HEK293T (cell line): ENCODE measurements at regions not wholly inside any gene's neighbourhood (a gene's known extent, or its start where the extent isn't known, plus 50 kb on each side); places are given as distances from the start of the nearest gene placed in this dataset.

ENCODE experiments used
- CTCF ChIA-PET: fragments of 350-600 bp; formaldehyde crosslinking; extraction: SDS; loops from one replicate; lab custom pipeline; 2021; ENCODE audit warnings: antibody characterized with exemption, inconsistent platforms; lab: Yijun Ruan, JAX
- POLR2A ChIA-PET: fragments of 350-600 bp; formaldehyde crosslinking; extraction: SDS; loops from one replicate; lab custom pipeline; 2020; ENCODE audit warnings: antibody characterized with exemption, inconsistent platforms; lab: Yijun Ruan, JAX
- DNase-seq: peaks from one replicate; pipeline ENCODE4 v3.0.0; 2012; ENCODE audit warnings: mixed read lengths; ENCODE audit errors: extremely low spot score
- ARNT ChIP-seq: fragments of 450-650 bp; IDR thresholded peaks from 2 replicates; pipeline ENCODE4 v1.6.1; 2017; ENCODE audit warnings: mild to moderate bottlenecking
- BHLHE40 ChIP-seq: fragments of 450-650 bp; IDR thresholded peaks from 2 replicates; pipeline ENCODE4 v1.6.1; 2016; ENCODE audit warnings: mild to moderate bottlenecking, moderate library complexity, borderline replicate concordance
- CTBP1 ChIP-seq: fragments of 450-650 bp; IDR thresholded peaks from 2 replicates; pipeline ENCODE4 v1.6.1; 2016; ENCODE audit warnings: borderline replicate concordance
- ELF4 ChIP-seq: fragments of 450-650 bp; IDR thresholded peaks from 2 replicates; pipeline ENCODE4 v1.6.1; 2017; ENCODE audit warnings: antibody characterized with exemption
- FOXA1 ChIP-seq: fragments of 450-650 bp; IDR thresholded peaks from 2 replicates; pipeline ENCODE4 v1.6.1; 2016; ENCODE audit warnings: mild to moderate bottlenecking
- FOXK2 ChIP-seq: fragments of 450-650 bp; IDR thresholded peaks from 2 replicates; pipeline ENCODE4 v1.6.1; 2016; ENCODE audit warnings: mild to moderate bottlenecking
- FOXM1 ChIP-seq: fragments of 450-650 bp; IDR thresholded peaks from 2 replicates; pipeline ENCODE4 v1.6.1; 2017; ENCODE audit warnings: mild to moderate bottlenecking, borderline replicate concordance
- HDGF ChIP-seq: fragments of 450-650 bp; IDR thresholded peaks from 2 replicates; pipeline ENCODE4 v1.6.1; 2017; ENCODE audit warnings: antibody characterized with exemption, borderline replicate concordance
- L3MBTL2 ChIP-seq: fragments of 450-650 bp; conservative IDR thresholded peaks from 2 replicates; pipeline ENCODE4 v1.6.1; 2016; ENCODE audit warnings: mild to moderate bottlenecking
- LEF1 ChIP-seq: fragments of 450-650 bp; IDR thresholded peaks from 2 replicates; pipeline ENCODE4 v1.6.1; 2017; ENCODE audit warnings: mild to moderate bottlenecking, borderline replicate concordance
- NFRKB ChIP-seq: fragments of 450-650 bp; IDR thresholded peaks from 2 replicates; pipeline ENCODE4 v1.6.1; 2016; ENCODE audit warnings: mild to moderate bottlenecking, moderate library complexity
- PKNOX1 ChIP-seq: fragments of 450-650 bp; IDR thresholded peaks from 2 replicates; pipeline ENCODE4 v1.6.1; 2016
- SP1 ChIP-seq: fragments of 450-650 bp; IDR thresholded peaks from 2 replicates; pipeline ENCODE4 v1.6.1; 2017
- SUZ12 ChIP-seq: fragments of 450-650 bp; IDR thresholded peaks from 2 replicates; pipeline ENCODE4 v1.6.1; 2016; ENCODE audit warnings: mild to moderate bottlenecking
- TARDBP ChIP-seq: fragments of 450-650 bp; IDR thresholded peaks from 2 replicates; pipeline ENCODE4 v1.6.1; 2016
- ZNF384 ChIP-seq: fragments of 450-650 bp; IDR thresholded peaks from 2 replicates; pipeline ENCODE4 v1.6.1; 2016

DNA sequence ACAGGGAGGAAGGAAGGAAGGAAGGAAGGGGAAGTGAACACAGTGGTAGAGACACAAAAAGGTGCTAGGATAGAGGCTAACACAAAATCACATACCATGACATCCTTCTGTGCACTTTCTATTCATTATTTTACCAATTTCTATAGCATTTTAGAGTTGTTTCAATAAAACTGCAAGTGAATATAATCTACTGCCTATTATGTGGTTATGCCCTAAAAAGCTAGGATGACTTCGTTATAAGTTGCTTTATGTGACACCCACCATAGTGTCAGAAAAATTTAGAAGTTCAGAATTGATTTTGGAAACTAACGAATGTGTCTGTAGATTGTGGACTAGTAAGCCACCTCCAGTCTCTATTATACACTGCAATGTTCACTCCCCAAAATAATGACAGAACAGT lies 59.4 kb upstream of the EDNRA start:
- CTCF ChIA-PET, result interaction anchor here (1.9 kb wide), 1 partner anchor 14 kb away, joined by 4 read pairs; no protein-coding TSS in a partner anchor
- DNase-seq, result no peak
- TF ChIP-seq CTBP1, result no peak
- POLR2A ChIA-PET, result no interaction called here

DNA sequence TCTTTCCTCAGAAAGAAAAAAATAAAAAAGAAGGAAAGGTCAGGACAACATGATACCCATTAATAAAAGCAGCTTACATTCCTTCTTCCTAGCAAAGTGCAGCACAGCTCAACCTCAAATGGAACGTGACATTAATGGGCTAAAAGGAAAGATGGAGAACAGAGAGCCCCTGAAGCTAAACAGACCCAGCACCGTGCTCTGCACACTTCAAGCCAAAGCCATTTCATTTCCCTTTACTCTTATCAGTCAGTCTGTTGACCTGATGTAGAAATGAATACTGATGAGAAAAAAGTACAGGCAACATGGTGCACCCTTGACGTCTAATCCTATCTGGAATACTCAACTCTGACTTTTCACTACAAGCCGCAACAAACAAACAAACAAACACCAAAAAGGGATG lies 57.7 kb upstream of the EDNRA start:
- no peak for TF ChIP-seq CTBP1
- no peak for TF ChIP-seq L3MBTL2
- TF ChIP-seq FOXM1, result no peak
- no peak for TF ChIP-seq LEF1
- no peak for TF ChIP-seq SP1
- TF ChIP-seq FOXA1, result no peak
- no peak for TF ChIP-seq HDGF
- no peak for TF ChIP-seq ELF4
- TF ChIP-seq BHLHE40, result no peak
- TF ChIP-seq FOXK2, result no peak
- TF ChIP-seq PKNOX1, result no peak
- TF ChIP-seq ZNF384, result no peak
- no peak for TF ChIP-seq TARDBP
- no peak for TF ChIP-seq ARNT
- TF ChIP-seq NFRKB, result no peak
- no peak for TF ChIP-seq SUZ12
- ChIA-PET CTCF (no interaction called here), POLR2A (no interaction called here)
- DNase-seq, result no peak

DNA sequence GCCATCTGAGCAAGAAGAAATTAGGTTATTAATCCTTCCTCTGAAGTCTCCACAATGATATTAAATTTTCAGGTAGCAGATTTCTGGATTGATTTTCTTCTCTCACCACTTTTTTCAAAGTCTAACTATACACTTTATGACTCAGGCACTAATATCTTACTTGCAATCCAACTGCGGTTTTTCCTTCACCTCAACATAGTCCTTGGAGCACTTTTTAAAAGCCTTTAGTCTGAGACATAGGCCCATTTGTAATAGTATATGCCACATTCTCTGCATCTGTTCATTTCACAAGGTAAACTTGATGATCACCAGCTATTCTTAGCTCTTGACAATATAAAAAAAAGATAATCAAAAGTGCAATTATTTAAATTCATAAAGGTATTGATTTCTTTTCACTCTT lies 55.9 kb upstream of the EDNRA start:
- no peak for DNase-seq
- TF ChIP-seq FOXK2 (no peak), SP1 (no peak), LEF1 (no peak), ZNF384 (no peak), PKNOX1 (no peak)
- CTCF ChIA-PET, result no interaction called here
- POLR2A ChIA-PET, result no interaction called here

- no peak for DNase-seq
- POLR2A ChIA-PET, result no interaction called here
- no peak for TF ChIP-seq ARNT
- TF ChIP-seq HDGF, result no peak
- no peak for TF ChIP-seq FOXK2
- no peak for TF ChIP-seq CTBP1
- TF ChIP-seq SUZ12, result no peak
- TF ChIP-seq SP1, result no peak
- no peak for TF ChIP-seq L3MBTL2
- TF ChIP-seq NFRKB, result no peak
- no peak for TF ChIP-seq FOXA1
- no peak for TF ChIP-seq FOXM1
- TF ChIP-seq BHLHE40, result no peak
- TF ChIP-seq TARDBP, result no peak
- TF ChIP-seq LEF1, result no peak
- no peak for TF ChIP-seq PKNOX1
- TF ChIP-seq ELF4, result no peak
- TF ChIP-seq ZNF384, result no peak
- CTCF ChIA-PET, result no interaction called here
Measured at GRCh38 chr4:147428583-147428982, 52.3 kb upstream of the EDNRA start.

GRCh38 chr4:147430111-147430510 lies 50.8 kb upstream of the EDNRA start:
- ChIA-PET POLR2A (no interaction called here), CTCF (no interaction called here)
- no peak for TF ChIP-seq PKNOX1
- TF ChIP-seq NFRKB, result no peak
- TF ChIP-seq L3MBTL2, result no peak
- no peak for TF ChIP-seq FOXM1
- TF ChIP-seq ELF4, result no peak
- no peak for TF ChIP-seq SUZ12
- no peak for TF ChIP-seq SP1
- no peak for TF ChIP-seq FOXA1
- no peak for TF ChIP-seq BHLHE40
- no peak for TF ChIP-seq HDGF
- no peak for TF ChIP-seq CTBP1
- no peak for TF ChIP-seq ARNT
- TF ChIP-seq ZNF384, result no peak
- DNase-seq, result no peak
